Right lobe of liver (tissue), 6 donors: ENCODE measurements at regions not wholly inside any gene's neighbourhood (a gene's known extent, or its start where the extent isn't known, plus 50 kb on each side); places are given as distances from the start of the nearest gene placed in this dataset.

ENCODE experiments used
- ATAC-seq, 4 donors: fragments of 200-7000 bp; cut with Tn5 transposase; one replicate each; pipeline ENCODE4 v1.9.1; 2020; ENCODE audit warnings: mild to moderate bottlenecking in 4 of 4, moderate library complexity in 4 of 4
- DNase-seq, 3 donors: peaks; one replicate each; pipeline ENCODE4 v3.0.0-alpha.2; 2020
- H3K27ac ChIP-seq, 3 donors: fragments of 200-600 bp; one replicate each; pipeline ENCODE4 v1.8.0; 2022
- H3K27me3 ChIP-seq, 2 donors: fragments of 200-600 bp; one replicate each; pipeline ENCODE4 v1.8.0; 2022
- H3K36me3 ChIP-seq, 4 donors: fragments of 200-600 bp; sonication (generic) in 1 of 4; one replicate each; pipeline versions ENCODE4 v1.5.1 to v1.8.0; 2017 to 2022; ENCODE audit warnings: control low read depth in 1 of 4
- H3K4me1 ChIP-seq, 4 donors: fragments of 200-600 bp; sonication (generic) in 1 of 4; one replicate each; pipeline versions ENCODE4 v1.5.1 to v1.8.0; 2017 to 2022; ENCODE audit warnings: control low read depth in 1 of 4
- H3K4me3 ChIP-seq, 3 donors: fragments of 200-600 bp; one replicate each; pipeline ENCODE4 v1.8.0; 2022
- H3K9me3 ChIP-seq, 4 donors: fragments of 200-600 bp; sonication (generic) in 1 of 4; one replicate each; pipeline versions ENCODE4 v1.5.1 to v1.8.0; 2017 to 2022; ENCODE audit warnings: control low read depth in 1 of 4
- CTCF ChIP-seq, 4 donors: fragments of 200-600 bp in 3 of 4; fragments of 450-650 bp in 1 of 4; IDR thresholded peaks; one replicate each; pipeline versions ENCODE4 v1.5.1 to v1.8.0; 2016 to 2022; ENCODE audit warnings: antibody characterized with exemption in 4 of 4, mild to moderate bottlenecking in 2 of 4
- POLR2A ChIP-seq: fragments of 450-650 bp; IDR thresholded peaks from one replicate; pipeline ENCODE4 v1.6.1; 2017; ENCODE audit warnings: antibody characterized with exemption, mild to moderate bottlenecking
- WGBS: methylation state at CpG from one replicate; pipeline ENCODE4 v1.1.6; 2018; ENCODE audit warnings: low coverage, low lambda C conversion rate; ENCODE audit not compliant: insufficient coverage; ENCODE audit errors: missing lambda C conversion rate; 5-methylcytosine and 5-hydroxymethylcytosine counted together
- intact Hi-C, 2 donors: fragments of 100-400 bp; cut with DNase I; formaldehyde crosslinking; loops; one replicate each; pipeline versions ENCODE4 v1.11.2 to v1.14.1; 2022
- donor health status: DM: no; HTN: yes; CAD: no.
- donor health status: DM: no; HTN: no; CAD: no.
- donor health status: DM: no; HTN: no; CAD: no.
- donor health status: DM: no; HTN: yes; CAD: no.
- donor health status: DM: no; HTN: yes; CAD: no.

- H3K27me3 ChIP-seq = no peaks in the 10 kb centered on the region
- no peak overlapping the region for H3K4me3 ChIP-seq
- H3K36me3 ChIP-seq = no peaks in the 10 kb centered on the region
- H3K4me1 ChIP-seq = no peaks in the 10 kb centered on the region
- no peak for ATAC-seq
- WGBS = 53% methylated on average over 8 of the region's 10 CpGs
- intact Hi-C loops = no loop called here
- no peak for DNase-seq
- H3K27ac ChIP-seq = no peak overlapping the region
- no peak for TF ChIP-seq CTCF (IDR thresholded peaks at IDR 0.05)
- no peak for TF ChIP-seq POLR2A
- H3K9me3 ChIP-seq = no peaks in the 10 kb centered on the region
Measured at GRCh38 chr20:24736131-24736843, 212.8 kb upstream of the CST7 start.

- no peaks in the 10 kb centered on the region for H3K27me3 ChIP-seq
- intact Hi-C loops = no loop called here
- no peak overlapping the region for H3K4me3 ChIP-seq
- H3K9me3 ChIP-seq = no peaks in the 10 kb centered on the region
- ATAC-seq (no peak), DNase-seq (no peak)
- no peaks in the 10 kb centered on the region for H3K4me1 ChIP-seq
- H3K27ac ChIP-seq = no peak overlapping the region
- TF ChIP-seq CTCF (IDR thresholded peaks at IDR 0.05) (no peak), POLR2A (no peak)
- no peaks in the 10 kb centered on the region for H3K36me3 ChIP-seq
- WGBS = 96% methylated on average over 4 of the region's 5 CpGs
Measured at GRCh38 chr20:24736844-24737211, 212.2 kb upstream of the CST7 start.

GRCh38 chr20:24737212-24737850, 211.7 kb upstream of the CST7 start:
- WGBS = 69% methylated on average over 5 of the region's 10 CpGs
- H3K36me3 ChIP-seq = no peaks in the 10 kb centered on the region
- DNase-seq (no peak), ATAC-seq (peak in 1 of 4 donors; percentile 7)
- H3K9me3 ChIP-seq = no peaks in the 10 kb centered on the region
- no peaks in the 10 kb centered on the region for H3K27me3 ChIP-seq
- H3K4me3 ChIP-seq = no peak overlapping the region
- intact Hi-C loops = no loop called here
- no peak for TF ChIP-seq POLR2A
- TF ChIP-seq CTCF (IDR thresholded peaks at IDR 0.05) = no peak
- H3K4me1 ChIP-seq = no peaks in the 10 kb centered on the region
- H3K27ac ChIP-seq = no peak overlapping the region

GRCh38 chr20:24738058-24738775, 210.9 kb upstream of the CST7 start:
- Histone ChIP-seq H3K4me3 (no peak overlapping the region), H3K27me3 (no peaks in the 10 kb centered on the region), H3K36me3 (no peaks in the 10 kb centered on the region), H3K27ac (no peak overlapping the region), H3K4me1 (no peaks in the 10 kb centered on the region), H3K9me3 (no peaks in the 10 kb centered on the region)
- ATAC-seq (peak in 1 of 4 donors; percentile 10), DNase-seq (no peak)
- no peak for TF ChIP-seq CTCF (IDR thresholded peaks at IDR 0.05)
- TF ChIP-seq POLR2A = no peak
- intact Hi-C loops = no loop called here
- WGBS = 90% methylated on average over 2 of the region's 9 CpGs
